ENCODE measurements at regions not wholly inside any gene's neighbourhood (a gene's known extent, or its start where the extent isn't known, plus 50 kb on each side); places are given as distances from the start of the nearest gene placed in this dataset.

GRCh38 chr22:49052023-49052538 lies 775.6 kb downstream of the BRD1 start:
- ATAC-seq (replicated peaks) (peak; percentile 89 to 95), DNase-seq (peak; percentile 45)
- Mint-ChIP-seq H3K4me1 (peaks cover 0 to 7% of the 10 kb centered on the region in 2 donors), H3K36me3 (peaks cover 0 to 4% of the 10 kb centered on the region in 2 donors), H3K4me3 (peak overlapping the region; percentile 80 to 93), H3K27me3 (peaks cover 7% of the 10 kb centered on the region in 2 donors), H3K9me3 (peaks cover 0 to 4% of the 10 kb centered on the region in 2 donors), H3K27ac (peak overlapping the region; percentile 92)

- no peak for DNase-seq
- Mint-ChIP-seq H3K9me3 (peaks cover 0 to 4% of the 10 kb centered on the region in 2 donors), H3K4me1 (peaks cover 0 to 7% of the 10 kb centered on the region in 2 donors), H3K36me3 (peaks cover 0 to 4% of the 10 kb centered on the region in 2 donors), H3K4me3 (peak overlapping the region; percentile 80 to 93), H3K27ac (peak overlapping the region; percentile 92), H3K27me3 (peaks cover 3 to 7% of the 10 kb centered on the region in 2 donors)
- ATAC-seq (replicated peaks), result peak; percentile 2 to 12
Observed at GRCh38 chr22:49051491-49052022, 776.1 kb downstream of the BRD1 start.

DNA sequence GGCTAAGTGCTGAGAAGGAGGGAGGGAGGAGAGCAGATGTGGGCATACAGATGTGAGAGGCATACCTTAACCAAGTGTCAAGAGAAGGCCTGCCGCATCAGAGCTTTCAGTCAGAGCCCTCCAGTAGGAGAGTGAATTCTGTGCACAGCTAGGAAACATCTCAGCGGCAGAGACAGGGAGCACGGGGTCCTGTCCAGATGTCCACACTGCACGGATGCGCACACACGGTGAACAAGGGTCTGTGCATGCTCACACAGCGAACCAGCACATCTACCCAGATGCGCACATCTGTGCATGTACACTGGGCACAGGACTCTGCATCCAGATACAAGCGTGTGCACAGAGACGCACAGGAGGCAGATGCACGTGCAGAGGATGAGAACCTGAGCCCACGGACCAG lies 778.0 kb downstream of the BRD1 start:
- Mint-ChIP-seq H3K27ac (no peak overlapping the region), H3K9me3 (peaks cover 0 to 4% of the 10 kb centered on the region in 2 donors), H3K36me3 (peaks cover 0 to 4% of the 10 kb centered on the region in 2 donors), H3K4me1 (peaks cover 0 to 7% of the 10 kb centered on the region in 2 donors), H3K4me3 (no peak overlapping the region), H3K27me3 (peaks cover 1 to 7% of the 10 kb centered on the region in 2 donors)
- DNase-seq (no peak), ATAC-seq (replicated peaks) (no peak)

DNA sequence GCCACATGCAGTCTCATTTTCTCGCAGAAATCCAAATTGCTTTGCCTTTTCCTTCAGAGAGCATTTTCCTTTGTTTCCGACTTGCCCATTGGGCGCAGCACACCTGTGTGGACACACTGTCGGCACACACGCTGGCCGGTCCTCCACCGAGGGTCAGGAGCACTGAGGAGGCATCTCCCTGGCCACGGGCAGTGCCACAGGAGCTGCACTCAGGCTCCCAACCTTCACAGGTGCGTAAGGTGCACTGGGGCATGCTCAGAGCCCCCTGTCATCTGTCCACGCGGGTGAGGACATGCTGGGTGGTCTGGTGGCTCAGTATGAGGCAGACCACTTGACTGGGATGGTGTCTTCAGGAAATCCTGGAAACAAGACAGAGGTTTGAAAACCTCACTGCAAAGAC lies 779.1 kb downstream of the BRD1 start:
- ATAC-seq (replicated peaks), result no peak
- peaks cover 0 to 7% of the 10 kb centered on the region in 2 donors for H3K4me1 Mint-ChIP-seq
- no peak overlapping the region for H3K4me3 Mint-ChIP-seq
- H3K27ac Mint-ChIP-seq, result no peak overlapping the region
- peaks cover 6 to 7% of the 10 kb centered on the region in 2 donors for H3K27me3 Mint-ChIP-seq
- peaks cover 0 to 4% of the 10 kb centered on the region in 2 donors for H3K36me3 Mint-ChIP-seq
- H3K9me3 Mint-ChIP-seq, result peaks cover 0 to 4% of the 10 kb centered on the region in 2 donors
- DNase-seq, result no peak

DNA sequence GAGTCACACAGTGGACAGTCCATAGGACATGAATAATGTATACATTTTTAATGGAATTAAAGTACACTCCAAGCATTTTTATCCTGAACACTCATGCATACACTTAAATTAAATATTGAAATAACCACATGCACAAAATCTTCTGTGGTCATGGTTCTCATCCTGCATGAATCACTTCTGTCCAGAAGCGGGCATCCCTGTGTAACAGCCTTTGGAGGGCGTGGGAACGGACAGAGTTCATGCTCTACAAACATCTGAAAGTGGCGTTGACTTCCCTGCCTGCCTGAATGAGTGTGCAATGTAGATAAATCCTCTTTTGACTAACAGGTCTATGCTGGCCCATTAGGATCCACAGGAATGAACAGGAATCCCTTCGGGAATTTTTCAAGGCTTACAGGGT lies 780.2 kb downstream of the BRD1 start:
- Mint-ChIP-seq H3K36me3 (peaks cover 0 to 4% of the 10 kb centered on the region in 2 donors), H3K27ac (no peak overlapping the region), H3K27me3 (peaks cover 6 to 7% of the 10 kb centered on the region in 2 donors), H3K4me1 (peaks cover 0 to 6% of the 10 kb centered on the region in 2 donors), H3K9me3 (peaks cover 0 to 4% of the 10 kb centered on the region in 2 donors), H3K4me3 (no peak overlapping the region)
- ATAC-seq (replicated peaks), result no peak
- no peak for DNase-seq

DNA sequence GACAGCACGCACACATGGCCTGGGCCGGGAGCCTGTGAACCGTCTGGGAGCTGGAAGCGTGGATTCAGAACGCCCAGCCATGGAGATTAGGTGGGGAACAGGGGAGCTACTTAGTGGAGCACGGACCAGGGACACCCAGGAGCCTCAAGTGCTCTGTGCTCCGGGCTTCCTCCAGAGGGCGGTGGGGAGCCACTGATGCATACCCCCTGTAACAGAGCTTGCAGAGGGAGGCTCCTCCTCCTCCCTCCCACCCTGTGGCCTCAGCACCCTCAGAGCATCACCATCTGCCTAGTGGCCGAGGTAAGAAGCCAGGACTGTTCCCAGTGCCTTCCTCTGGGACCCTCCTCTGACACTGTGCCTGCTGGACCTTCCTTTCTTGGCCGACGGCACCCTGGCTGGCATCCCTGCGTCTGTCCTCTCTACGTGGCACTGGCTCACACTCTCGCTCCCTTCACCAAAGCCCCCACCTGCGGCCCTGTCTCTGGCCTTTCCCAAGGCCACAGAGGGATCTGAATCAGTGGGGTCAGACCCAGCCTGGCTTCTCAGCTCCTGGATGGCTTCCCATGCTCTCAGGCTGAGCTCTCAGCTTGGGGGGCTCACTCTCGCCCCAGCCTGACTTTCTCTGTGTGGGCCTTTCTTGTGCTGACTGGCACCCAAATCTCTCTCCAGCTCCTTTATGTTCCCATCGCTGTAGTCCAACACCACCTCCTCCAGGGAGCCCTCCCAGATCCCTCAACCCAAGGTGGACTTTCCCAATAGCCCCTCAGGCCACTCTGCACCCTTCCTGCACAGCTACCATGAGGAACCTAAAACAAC lies 780.9 kb downstream of the BRD1 start:
- peak; percentile 22 for DNase-seq
- Mint-ChIP-seq H3K4me3 (no peak overlapping the region), H3K9me3 (peaks cover 0 to 4% of the 10 kb centered on the region in 2 donors), H3K4me1 (peaks cover 0 to 3% of the 10 kb centered on the region in 2 donors), H3K36me3 (peaks cover 0 to 4% of the 10 kb centered on the region in 2 donors), H3K27me3 (peaks cover 4 to 6% of the 10 kb centered on the region in 2 donors), H3K27ac (no peak overlapping the region)
- peak; percentile 83 to 93 for ATAC-seq (replicated peaks)

DNA sequence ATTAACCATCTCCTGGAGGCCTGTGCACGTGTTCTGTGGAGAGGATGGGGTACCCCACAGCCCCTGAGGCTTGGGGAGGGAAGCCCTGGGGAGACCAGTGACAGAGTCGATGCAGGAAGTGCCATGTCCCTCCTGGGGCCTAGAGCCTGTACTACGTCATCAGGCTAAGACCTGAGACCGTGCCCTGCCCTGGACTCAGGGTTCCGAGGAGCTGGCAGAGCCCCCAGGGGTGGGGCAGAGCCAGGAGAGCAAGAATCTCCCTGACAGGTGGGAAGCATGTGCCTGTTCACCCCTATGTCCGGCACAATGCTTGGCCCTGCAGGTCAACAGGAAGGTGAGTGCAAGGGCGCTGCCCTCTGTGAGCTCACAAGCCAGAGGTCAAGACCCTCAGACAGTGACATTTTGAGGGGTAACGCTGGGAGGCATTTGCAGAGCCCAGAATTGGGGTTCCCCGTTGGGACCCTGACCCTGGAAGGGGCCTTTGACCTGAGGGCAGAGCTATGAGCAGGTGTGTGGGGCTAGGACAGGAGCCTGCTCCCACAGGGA lies 781.6 kb downstream of the BRD1 start:
- no peak overlapping the region for H3K27ac Mint-ChIP-seq
- H3K36me3 Mint-ChIP-seq, result peaks cover 0 to 4% of the 10 kb centered on the region in 2 donors
- DNase-seq (no peak), ATAC-seq (replicated peaks) (no peak)
- peaks cover 0 to 4% of the 10 kb centered on the region in 2 donors for H3K9me3 Mint-ChIP-seq
- H3K4me1 Mint-ChIP-seq, result peaks cover 0 to 3% of the 10 kb centered on the region in 2 donors
- H3K4me3 Mint-ChIP-seq, result no peak overlapping the region
- H3K27me3 Mint-ChIP-seq, result peaks cover 4 to 6% of the 10 kb centered on the region in 2 donors

- no peak overlapping the region for H3K27ac Mint-ChIP-seq
- H3K4me3 Mint-ChIP-seq, result no peak overlapping the region
- H3K36me3 Mint-ChIP-seq, result peaks cover 0 to 4% of the 10 kb centered on the region in 2 donors
- DNase-seq (no peak), ATAC-seq (replicated peaks) (no peak)
- peaks cover 0 to 4% of the 10 kb centered on the region in 2 donors for H3K9me3 Mint-ChIP-seq
- H3K27me3 Mint-ChIP-seq, result peaks cover 4 to 6% of the 10 kb centered on the region in 2 donors
- peaks cover 0 to 3% of the 10 kb centered on the region in 2 donors for H3K4me1 Mint-ChIP-seq
Observed at GRCh38 chr22:49045276-49045675, 782.4 kb downstream of the BRD1 start.

- Mint-ChIP-seq H3K4me1 (peaks cover 0 to 3% of the 10 kb centered on the region in 2 donors), H3K27me3 (peaks cover 3 to 6% of the 10 kb centered on the region in 2 donors), H3K27ac (no peak overlapping the region), H3K36me3 (peaks cover 0 to 4% of the 10 kb centered on the region in 2 donors), H3K4me3 (no peak overlapping the region), H3K9me3 (peaks cover 0 to 4% of the 10 kb centered on the region in 2 donors)
- ATAC-seq (replicated peaks), result no peak
- DNase-seq, result no peak
Observed at GRCh38 chr22:49044776-49045175, 782.9 kb downstream of the BRD1 start.

GRCh38 chr22:49044091-49044490 lies 783.6 kb downstream of the BRD1 start:
- Mint-ChIP-seq H3K36me3 (no peaks in the 10 kb centered on the region), H3K9me3 (peaks cover 0 to under 1% of the 10 kb centered on the region in 2 donors), H3K27ac (no peak overlapping the region), H3K27me3 (peaks cover 0 to 6% of the 10 kb centered on the region in 2 donors), H3K4me1 (no peaks in the 10 kb centered on the region), H3K4me3 (no peak overlapping the region)
- DNase-seq (no peak), ATAC-seq (replicated peaks) (no peak)

- no peak overlapping the region for H3K4me3 Mint-ChIP-seq
- no peaks in the 10 kb centered on the region for H3K9me3 Mint-ChIP-seq
- H3K27me3 Mint-ChIP-seq, result peaks cover 0 to 6% of the 10 kb centered on the region in 2 donors
- no peak for DNase-seq
- no peaks in the 10 kb centered on the region for H3K36me3 Mint-ChIP-seq
- no peaks in the 10 kb centered on the region for H3K4me1 Mint-ChIP-seq
- H3K27ac Mint-ChIP-seq, result no peak overlapping the region
- no peak for ATAC-seq (replicated peaks)
Observed at GRCh38 chr22:49042877-49043859, 784.5 kb downstream of the BRD1 start.

DNA sequence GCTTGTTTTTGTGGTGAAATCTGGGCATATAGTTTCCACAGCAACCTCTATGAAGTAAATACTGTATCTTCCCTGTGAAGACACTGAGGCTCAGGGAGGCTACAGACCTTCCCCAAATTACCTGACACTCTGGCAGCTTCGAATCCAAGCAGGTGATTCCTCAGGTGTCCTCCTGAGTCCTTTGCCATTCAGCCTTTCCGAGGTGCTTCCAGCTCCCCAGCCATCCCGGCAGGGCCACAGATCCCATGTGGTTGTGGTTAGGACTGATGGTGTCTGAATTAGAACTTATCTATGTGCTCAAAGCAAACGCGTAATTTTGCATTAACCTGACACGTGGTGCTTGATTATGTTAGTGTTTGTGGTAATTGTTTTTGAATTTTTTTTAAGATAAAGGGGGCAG lies 785.6 kb downstream of the BRD1 start:
- Mint-ChIP-seq H3K27ac (no peak overlapping the region), H3K9me3 (no peaks in the 10 kb centered on the region), H3K36me3 (no peaks in the 10 kb centered on the region), H3K4me3 (no peak overlapping the region), H3K4me1 (no peaks in the 10 kb centered on the region), H3K27me3 (peaks cover 0 to 6% of the 10 kb centered on the region in 2 donors)
- no peak for ATAC-seq (replicated peaks)
- DNase-seq, result no peak

GRCh38 chr22:49040754-49041467 lies 786.8 kb downstream of the BRD1 start:
- Mint-ChIP-seq H3K9me3 (peaks cover 0 to 2% of the 10 kb centered on the region in 2 donors), H3K4me3 (no peak overlapping the region), H3K27me3 (peaks cover 0 to 6% of the 10 kb centered on the region in 2 donors), H3K4me1 (no peaks in the 10 kb centered on the region), H3K27ac (no peak overlapping the region), H3K36me3 (no peaks in the 10 kb centered on the region)
- DNase-seq, result no peak
- no peak for ATAC-seq (replicated peaks)
